ENCODE measurements at regions not wholly inside any gene's neighbourhood (a gene's known extent, or its start where the extent isn't known, plus 50 kb on each side); places are given as distances from the start of the nearest gene placed in this dataset.
"Not testable (repeated sequence)": the region's sequence is repeated elsewhere in the genome, so short reads cannot be mapped to it uniquely, and the experiment has no call there.

GRCh38 chr9:102740578-102740977 lies 254.6 kb upstream of the CYLC2 start:
- H2AFZ ChIP-seq (ENCODE audit: low read length), result no peak overlapping the region
- H3K9me3 ChIP-seq (ENCODE audit: insufficient read depth, low read depth, low read length), result no peaks in the 10 kb centered on the region
- no peaks in the 10 kb centered on the region for H3K4me1 ChIP-seq (ENCODE audit: insufficient read depth, low read length, poor library complexity, severe bottlenecking)
- H4K20me1 ChIP-seq (ENCODE audit: insufficient read depth, low read length, poor library complexity, severe bottlenecking), result no peaks in the 10 kb centered on the region
- H3K9ac ChIP-seq (ENCODE audit: low read depth, low read length, poor library complexity, severe bottlenecking), result no peak overlapping the region
- H3K4me3 ChIP-seq (ENCODE audit: low read length, poor library complexity, severe bottlenecking), result no peak overlapping the region
- no peaks in the 10 kb centered on the region for H3K9me2 ChIP-seq (replicated peaks; ENCODE audit: low read depth, low read length)
- no peaks in the 10 kb centered on the region for H3F3A ChIP-seq (ENCODE audit: low read depth)
- no peak overlapping the region for H3K4me2 ChIP-seq (ENCODE audit: low read depth, low read length, poor library complexity, severe bottlenecking)
- no peaks in the 10 kb centered on the region for H3K36me3 ChIP-seq (ENCODE audit: insufficient read depth, low read length)
- no peaks in the 10 kb centered on the region for H3K79me2 ChIP-seq (ENCODE audit: insufficient read depth, low read length)
- TF ChIP-seq EZH2phosphoT487 (IDR thresholded peaks at IDR 0.05; ENCODE audit: borderline replicate concordance) (no peak), CTCF (conservative IDR thresholded peaks at IDR 0.05; ENCODE audit: low read length) (no peak)
- H3K27me3 ChIP-seq (ENCODE audit: insufficient read depth, low read length, poor library complexity, severe bottlenecking), result no peaks in the 10 kb centered on the region

GRCh38 chr9:102728946-102729345 lies 266.2 kb upstream of the CYLC2 start:
- H3K79me2 ChIP-seq (ENCODE audit: insufficient read depth, low read length), result no peaks in the 10 kb centered on the region
- H4K20me1 ChIP-seq (ENCODE audit: insufficient read depth, low read length, poor library complexity, severe bottlenecking), result no peaks in the 10 kb centered on the region
- TF ChIP-seq CTCF (conservative IDR thresholded peaks at IDR 0.05; ENCODE audit: low read length) (no peak), EZH2phosphoT487 (IDR thresholded peaks at IDR 0.05; ENCODE audit: borderline replicate concordance) (no peak)

DNA sequence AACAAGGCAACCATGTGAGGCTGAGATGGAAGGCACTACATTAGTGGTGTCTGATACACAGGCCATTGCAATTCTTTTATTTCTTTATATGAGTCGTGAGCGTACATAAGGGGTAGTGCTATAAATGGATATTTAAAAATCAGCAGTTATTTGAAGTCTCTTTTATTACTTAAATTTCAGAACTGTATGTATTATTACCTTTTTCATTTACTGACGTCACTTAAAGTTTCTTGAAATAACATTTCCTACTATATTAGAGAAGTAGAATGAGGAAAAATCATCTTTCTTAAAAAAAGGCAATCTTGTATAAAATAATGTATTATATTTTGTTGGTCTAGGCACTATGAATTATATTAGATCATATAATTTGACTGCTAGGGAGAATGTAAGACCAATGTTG lies 280.9 kb upstream of the CYLC2 start:
- Histone ChIP-seq H3K4me3 (ENCODE audit: low read length, poor library complexity, severe bottlenecking) (no peak overlapping the region), H3F3A (ENCODE audit: low read depth) (no peaks in the 10 kb centered on the region), H3K79me2 (ENCODE audit: insufficient read depth, low read length) (no peaks in the 10 kb centered on the region), H2AFZ (ENCODE audit: low read length) (no peak overlapping the region), H4K20me1 (ENCODE audit: insufficient read depth, low read length, poor library complexity, severe bottlenecking) (no peaks in the 10 kb centered on the region), H3K36me3 (ENCODE audit: insufficient read depth, low read length) (no peaks in the 10 kb centered on the region), H3K4me1 (ENCODE audit: insufficient read depth, low read length, poor library complexity, severe bottlenecking) (no peaks in the 10 kb centered on the region), H3K4me2 (ENCODE audit: low read depth, low read length, poor library complexity, severe bottlenecking) (no peak overlapping the region), H3K9me2 (replicated peaks; ENCODE audit: low read depth, low read length) (no peaks in the 10 kb centered on the region), H3K27me3 (ENCODE audit: insufficient read depth, low read length, poor library complexity, severe bottlenecking) (no peaks in the 10 kb centered on the region), H3K9me3 (ENCODE audit: insufficient read depth, low read depth, low read length) (no peaks in the 10 kb centered on the region; the same call in 1 of the 2 replicates), H3K9ac (ENCODE audit: low read depth, low read length, poor library complexity, severe bottlenecking) (no peak overlapping the region)
- TF ChIP-seq EZH2phosphoT487 (IDR thresholded peaks at IDR 0.05; ENCODE audit: borderline replicate concordance) (no peak), CTCF (conservative IDR thresholded peaks at IDR 0.05; ENCODE audit: low read length) (no peak)

More at GRCh38 chr9:102728946-102729345, 266.2 kb upstream of the CYLC2 start:
- Histone ChIP-seq H3K9ac (ENCODE audit: low read depth, low read length, poor library complexity, severe bottlenecking) (no peak overlapping the region), H3K4me2 (ENCODE audit: low read depth, low read length, poor library complexity, severe bottlenecking) (no peak overlapping the region), H3K27me3 (ENCODE audit: insufficient read depth, low read length, poor library complexity, severe bottlenecking) (no peaks in the 10 kb centered on the region), H3K4me1 (ENCODE audit: insufficient read depth, low read length, poor library complexity, severe bottlenecking) (no peaks in the 10 kb centered on the region), H3K9me2 (replicated peaks; ENCODE audit: low read depth, low read length) (no peaks in the 10 kb centered on the region), H3K36me3 (ENCODE audit: insufficient read depth, low read length) (no peaks in the 10 kb centered on the region), H2AFZ (ENCODE audit: low read length) (no peak overlapping the region), H3F3A (ENCODE audit: low read depth) (no peaks in the 10 kb centered on the region), H3K9me3 (ENCODE audit: insufficient read depth, low read depth, low read length) (no peaks in the 10 kb centered on the region), H3K4me3 (ENCODE audit: low read length, poor library complexity, severe bottlenecking) (no peak overlapping the region)

DNA sequence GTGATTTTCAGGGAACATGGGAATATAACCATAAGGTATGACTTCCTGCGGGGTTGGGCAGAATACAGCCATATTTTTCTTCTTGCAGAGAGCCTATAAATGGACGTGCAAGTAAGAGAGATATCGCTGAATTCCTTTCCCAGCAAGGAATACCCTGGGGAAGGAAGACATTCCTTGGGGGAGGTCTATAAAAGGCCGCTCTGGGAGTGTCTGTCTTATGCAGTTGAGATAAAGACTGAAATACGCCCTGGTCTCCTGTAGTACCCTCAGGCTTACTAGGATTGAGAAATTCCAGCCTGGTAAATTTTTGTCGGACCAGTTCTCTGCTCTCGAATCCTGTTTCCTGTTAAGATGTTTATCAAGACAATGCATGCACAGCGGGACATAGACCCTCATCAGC lies 282.2 kb upstream of the CYLC2 start:
- not testable (repeated sequence) for H3K79me2 ChIP-seq (ENCODE audit: insufficient read depth, low read length); H3K9me2 ChIP-seq (replicated peaks; ENCODE audit: low read depth, low read length); H3K9ac ChIP-seq (ENCODE audit: low read depth, low read length, poor library complexity, severe bottlenecking); H3K9me3 ChIP-seq (ENCODE audit: insufficient read depth, low read depth, low read length); H2AFZ ChIP-seq (ENCODE audit: low read length); H3K4me3 ChIP-seq (ENCODE audit: low read length, poor library complexity, severe bottlenecking); H3K27me3 ChIP-seq (ENCODE audit: insufficient read depth, low read length, poor library complexity, severe bottlenecking); H3K4me1 ChIP-seq (ENCODE audit: insufficient read depth, low read length, poor library complexity, severe bottlenecking); H3F3A ChIP-seq (ENCODE audit: low read depth); H4K20me1 ChIP-seq (ENCODE audit: insufficient read depth, low read length, poor library complexity, severe bottlenecking); H3K36me3 ChIP-seq (ENCODE audit: insufficient read depth, low read length); H3K4me2 ChIP-seq (ENCODE audit: low read depth, low read length, poor library complexity, severe bottlenecking)
